Progenitor cell of endocrine pancreas (in vitro differentiated cells): ENCODE measurements at regions not wholly inside any gene's neighbourhood (a gene's known extent, or its start where the extent isn't known, plus 50 kb on each side); places are given as distances from the start of the nearest gene placed in this dataset.

Source experiments
- DNase-seq: peaks from one replicate; pipeline ENCODE4 v3.0.0; 2021; ENCODE audit warnings: low spot score; ENCODE audit not compliant: unreplicated experiment
- H3K27ac Mint-ChIP-seq: 2 replicates; pipeline ENCODE4 v1.8.0; 2021; ENCODE audit warnings: mild to moderate bottlenecking, moderate library complexity, mixed read lengths
- H3K27me3 Mint-ChIP-seq: 2 replicates; pipeline ENCODE4 v1.8.0; 2021; ENCODE audit warnings: mixed read lengths
- H3K36me3 Mint-ChIP-seq: 2 replicates; pipeline ENCODE4 v1.8.0; 2022; ENCODE audit warnings: mixed read lengths; ENCODE audit not compliant: insufficient read depth
- H3K4me1 Mint-ChIP-seq: 2 replicates; pipeline ENCODE4 v1.8.0; 2021; ENCODE audit warnings: low read depth, mixed read lengths
- H3K4me3 Mint-ChIP-seq: 2 replicates; pipeline ENCODE4 v1.8.0; 2021; ENCODE audit warnings: low read depth, mild to moderate bottlenecking, moderate library complexity, mixed read lengths
- H3K9me3 Mint-ChIP-seq: 2 replicates; pipeline ENCODE4 v1.8.0; 2021; ENCODE audit warnings: low read depth, mixed read lengths
- TF ChIP-seq, protein P1 (sequence below): fragments of 200-600 bp; sonication (generic); IDR thresholded peaks from one replicate; pipeline ENCODE4 v1.5.0; 2021; ENCODE audit warnings: antibody characterized with exemption, mild to moderate bottlenecking; ENCODE audit not compliant: unreplicated experiment

DNA sequence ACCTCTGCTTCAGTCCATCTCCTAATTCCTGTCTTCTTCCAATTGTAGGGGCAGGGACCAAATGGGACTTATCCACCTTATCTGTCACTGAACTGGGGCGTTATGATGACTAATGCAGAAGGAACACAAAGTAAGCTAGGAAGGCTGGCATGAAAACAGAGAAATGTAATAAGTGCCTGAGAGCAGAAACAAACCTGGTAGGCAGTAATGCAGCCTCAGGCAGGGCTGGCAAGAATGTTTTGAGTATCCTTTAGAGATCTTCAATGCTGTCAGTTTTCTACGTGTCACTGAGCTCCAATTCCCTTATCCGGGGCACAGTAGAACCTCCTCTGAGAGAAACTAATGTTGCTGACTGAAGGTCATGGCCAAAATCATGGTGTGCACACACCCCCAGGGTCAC, 246.2 kb upstream of the TBL1XR1 start:
- no peak overlapping the region for H3K27ac Mint-ChIP-seq
- H3K9me3 Mint-ChIP-seq: no peaks in the 10 kb centered on the region
- H3K36me3 Mint-ChIP-seq: no peaks in the 10 kb centered on the region
- TF ChIP-seq, protein P1, sequence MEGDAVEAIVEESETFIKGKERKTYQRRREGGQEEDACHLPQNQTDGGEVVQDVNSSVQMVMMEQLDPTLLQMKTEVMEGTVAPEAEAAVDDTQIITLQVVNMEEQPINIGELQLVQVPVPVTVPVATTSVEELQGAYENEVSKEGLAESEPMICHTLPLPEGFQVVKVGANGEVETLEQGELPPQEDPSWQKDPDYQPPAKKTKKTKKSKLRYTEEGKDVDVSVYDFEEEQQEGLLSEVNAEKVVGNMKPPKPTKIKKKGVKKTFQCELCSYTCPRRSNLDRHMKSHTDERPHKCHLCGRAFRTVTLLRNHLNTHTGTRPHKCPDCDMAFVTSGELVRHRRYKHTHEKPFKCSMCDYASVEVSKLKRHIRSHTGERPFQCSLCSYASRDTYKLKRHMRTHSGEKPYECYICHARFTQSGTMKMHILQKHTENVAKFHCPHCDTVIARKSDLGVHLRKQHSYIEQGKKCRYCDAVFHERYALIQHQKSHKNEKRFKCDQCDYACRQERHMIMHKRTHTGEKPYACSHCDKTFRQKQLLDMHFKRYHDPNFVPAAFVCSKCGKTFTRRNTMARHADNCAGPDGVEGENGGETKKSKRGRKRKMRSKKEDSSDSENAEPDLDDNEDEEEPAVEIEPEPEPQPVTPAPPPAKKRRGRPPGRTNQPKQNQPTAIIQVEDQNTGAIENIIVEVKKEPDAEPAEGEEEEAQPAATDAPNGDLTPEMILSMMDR: no peak
- no peak for DNase-seq
- no peaks in the 10 kb centered on the region for H3K27me3 Mint-ChIP-seq
- peaks cover 4% of the 10 kb centered on the region for H3K4me1 Mint-ChIP-seq
- H3K4me3 Mint-ChIP-seq: no peak overlapping the region

DNA sequence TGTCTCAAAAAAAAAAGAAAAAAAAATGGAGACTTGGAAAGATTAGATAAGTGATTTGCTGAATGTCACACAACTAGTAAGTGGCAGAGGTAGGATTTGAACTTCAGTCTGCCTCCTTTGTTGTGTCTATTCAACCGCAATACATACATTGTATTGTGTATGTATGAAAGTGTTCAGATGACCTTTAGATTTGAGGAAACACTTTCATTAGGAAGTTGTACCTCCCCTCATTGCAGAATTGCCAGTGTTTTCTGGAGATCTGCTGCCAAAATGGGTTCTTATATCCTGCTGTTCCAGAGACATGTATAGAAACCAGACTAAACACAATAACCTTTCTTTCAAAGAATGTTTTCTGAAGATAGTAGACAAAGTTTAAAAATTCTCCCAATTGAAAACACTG, 247.4 kb upstream of the TBL1XR1 start:
- Mint-ChIP-seq H3K4me3 (no peak overlapping the region), H3K36me3 (no peaks in the 10 kb centered on the region), H3K4me1 (peaks cover 4% of the 10 kb centered on the region), H3K9me3 (no peaks in the 10 kb centered on the region), H3K27me3 (no peaks in the 10 kb centered on the region), H3K27ac (no peak overlapping the region)
- DNase-seq: no peak
- TF ChIP-seq, protein P1: no peak

DNA sequence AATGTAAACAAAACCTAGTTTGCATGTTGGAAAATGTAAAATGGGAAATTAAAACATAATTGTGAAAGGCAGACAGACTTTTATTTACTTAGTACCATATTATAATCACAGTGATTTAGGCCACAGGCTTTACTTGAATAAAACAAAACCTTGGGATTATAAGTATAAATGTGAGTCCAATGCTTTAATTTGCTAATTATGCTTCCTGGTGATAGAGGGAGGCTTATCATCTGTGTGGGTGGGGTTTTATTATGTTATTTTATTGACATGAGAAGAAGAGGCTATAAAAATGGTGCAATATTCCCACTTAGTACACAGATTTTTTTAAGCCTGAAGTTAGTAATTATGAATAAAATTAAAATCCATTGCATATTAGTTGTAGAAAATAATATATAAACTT, 248.3 kb upstream of the TBL1XR1 start:
- H3K27me3 Mint-ChIP-seq: no peaks in the 10 kb centered on the region
- H3K9me3 Mint-ChIP-seq: no peaks in the 10 kb centered on the region
- no peaks in the 10 kb centered on the region for H3K36me3 Mint-ChIP-seq
- TF ChIP-seq, protein P1: no peak
- H3K4me1 Mint-ChIP-seq: peaks cover 4% of the 10 kb centered on the region
- DNase-seq: no peak
- H3K4me3 Mint-ChIP-seq: no peak overlapping the region
- H3K27ac Mint-ChIP-seq: no peak overlapping the region

- no peaks in the 10 kb centered on the region for H3K9me3 Mint-ChIP-seq
- no peaks in the 10 kb centered on the region for H3K36me3 Mint-ChIP-seq
- DNase-seq: no peak
These were observed 248.9 kb upstream of the TBL1XR1 start for GRCh38 chr3:177446165-177446601.

DNA sequence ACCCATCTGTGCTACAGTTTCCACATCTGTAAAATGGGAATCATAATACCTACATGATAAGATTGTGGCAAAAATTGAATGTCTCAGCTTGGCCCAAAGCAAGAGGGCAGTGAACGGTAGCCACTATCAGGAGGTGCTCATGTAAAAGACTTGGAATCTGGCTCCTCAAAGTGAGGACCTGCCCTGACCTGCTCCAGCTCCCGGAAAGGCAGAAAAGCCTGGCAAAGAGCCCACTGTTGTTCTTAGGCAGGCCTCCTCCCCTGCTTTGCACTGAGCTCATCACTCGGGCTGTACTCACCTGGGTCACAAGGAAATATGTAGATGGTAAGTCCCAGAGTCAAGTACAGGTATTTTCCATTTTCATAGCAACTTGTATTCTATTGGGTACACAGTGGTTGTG, 250.7 kb upstream of the TBL1XR1 start:
- Mint-ChIP-seq H3K4me3 (no peak overlapping the region), H3K36me3 (no peaks in the 10 kb centered on the region), H3K4me1 (peaks cover 4% of the 10 kb centered on the region), H3K27ac (no peak overlapping the region), H3K27me3 (no peaks in the 10 kb centered on the region), H3K9me3 (no peaks in the 10 kb centered on the region)
- DNase-seq: no peak
- TF ChIP-seq, protein P1: no peak

More at GRCh38 chr3:177446165-177446601, 248.9 kb upstream of the TBL1XR1 start:
- TF ChIP-seq, protein P1: no peak
- H3K4me3 Mint-ChIP-seq: no peak overlapping the region
- no peak overlapping the region for H3K27ac Mint-ChIP-seq
- no peaks in the 10 kb centered on the region for H3K27me3 Mint-ChIP-seq
- peaks cover 4% of the 10 kb centered on the region for H3K4me1 Mint-ChIP-seq
